Trophoblast cell (in vitro differentiated cells and primary cell): ENCODE measurements at regions not wholly inside any gene's neighbourhood (a gene's known extent, or its start where the extent isn't known, plus 50 kb on each side); places are given as distances from the start of the nearest gene placed in this dataset.
A peak's percentile ranks its signal among the peaks of the same experiment; 100 is the strongest.

Experiments used
- DNase-seq, 2 donors: peaks; one replicate each; pipeline ENCODE4 v3.0.0-alpha.2; 2016
- H2AFZ ChIP-seq: 2 replicates; pipeline ENCODE4 v1.6.1; 2013; ENCODE audit warnings: low read length, moderate library complexity, mild to moderate bottlenecking; ENCODE audit not compliant: insufficient read depth, poor library complexity
- H2AK5ac ChIP-seq: 2 replicates; pipeline ENCODE4 v1.6.1; 2013; ENCODE audit warnings: mild to moderate bottlenecking, low read length
- H2BK120ac ChIP-seq: 2 replicates; pipeline ENCODE4 v1.6.1; 2013; ENCODE audit warnings: low read length, mild to moderate bottlenecking, moderate library complexity; ENCODE audit not compliant: insufficient read depth, poor library complexity
- H2BK12ac ChIP-seq: 2 replicates; pipeline ENCODE4 v1.6.1; 2013; ENCODE audit warnings: mild to moderate bottlenecking, low read length, moderate library complexity
- H2BK5ac ChIP-seq: 2 replicates; pipeline ENCODE4 v1.6.1; 2013; ENCODE audit warnings: low read length, low read depth, moderate library complexity, mild to moderate bottlenecking; ENCODE audit not compliant: poor library complexity
- H3K14ac ChIP-seq: 2 replicates; pipeline ENCODE4 v1.6.1; 2013; ENCODE audit warnings: mild to moderate bottlenecking, low read length
- H3K18ac ChIP-seq: 2 replicates; pipeline ENCODE4 v1.6.1; 2013; ENCODE audit warnings: mild to moderate bottlenecking, low read length
- H3K23ac ChIP-seq: 2 replicates; pipeline ENCODE4 v1.6.1; 2013; ENCODE audit warnings: low read length
- H3K27ac ChIP-seq: 2 replicates; pipeline ENCODE4 v1.5.1; 2013; ENCODE audit warnings: low read depth, mild to moderate bottlenecking, inconsistent platforms, low read length, moderate library complexity
- H3K27me3 ChIP-seq: 2 replicates; pipeline ENCODE4 v1.6.1; 2013; ENCODE audit warnings: inconsistent platforms, mild to moderate bottlenecking, low read length, moderate library complexity; ENCODE audit not compliant: insufficient read depth
- H3K36me3 ChIP-seq, 2 experiments: 1 replicate in 1 of 2; 2 replicates in 1 of 2; pipeline ENCODE4 v1.6.1; 2013; ENCODE audit warnings: low read length in 2 of 2, mild to moderate bottlenecking in 2 of 2, moderate library complexity in 1 of 2; ENCODE audit not compliant: insufficient read depth in 2 of 2, control insufficient read depth in 1 of 2
- H3K4ac ChIP-seq: 2 replicates; pipeline ENCODE4 v1.6.1; 2013; ENCODE audit warnings: low read depth, mild to moderate bottlenecking, low read length, moderate library complexity
- H3K4me1 ChIP-seq, 2 experiments: 1 replicate in 1 of 2; 2 replicates in 1 of 2; pipeline ENCODE4 v1.6.1; 2013; ENCODE audit warnings: low read length in 2 of 2, mild to moderate bottlenecking in 2 of 2, moderate library complexity in 1 of 2; ENCODE audit not compliant: insufficient read depth in 2 of 2, control insufficient read depth in 1 of 2
- H3K4me2 ChIP-seq: 2 replicates; pipeline ENCODE4 v1.6.1; 2013; ENCODE audit warnings: inconsistent platforms, mild to moderate bottlenecking, low read length, moderate library complexity
- H3K4me3 ChIP-seq: 2 replicates; pipeline ENCODE4 v1.5.1; 2013; ENCODE audit warnings: mild to moderate bottlenecking, low read depth, low read length, inconsistent platforms
- H3K79me1 ChIP-seq: one replicate; pipeline ENCODE4 v1.6.1; 2013; ENCODE audit warnings: low read length
- H3K79me2 ChIP-seq: 2 replicates; pipeline ENCODE4 v1.6.1; 2013; ENCODE audit warnings: low read length, mild to moderate bottlenecking; ENCODE audit not compliant: control insufficient read depth, insufficient read depth, poor library complexity
- H3K9ac ChIP-seq: 2 replicates; pipeline ENCODE4 v1.6.1; 2013; ENCODE audit warnings: mild to moderate bottlenecking, low read length
- H3K9me3 ChIP-seq: 2 replicates; pipeline ENCODE4 v1.6.1; 2013; ENCODE audit warnings: low read depth, mild to moderate bottlenecking, control low read depth, inconsistent platforms, low read length; ENCODE audit not compliant: insufficient read depth
- H4K12ac ChIP-seq: 2 replicates; pipeline ENCODE4 v1.6.1; 2013; ENCODE audit warnings: low read depth, mild to moderate bottlenecking, low read length, moderate library complexity
- H4K8ac ChIP-seq: 2 replicates; pipeline ENCODE4 v1.6.1; 2013; ENCODE audit warnings: low read depth, mild to moderate bottlenecking, low read length, moderate library complexity
- H4K91ac ChIP-seq: one replicate; pipeline ENCODE4 v1.6.1; 2013; ENCODE audit warnings: low read depth, mild to moderate bottlenecking, low read length, moderate library complexity
- WGBS: extraction: QIAGEN DNeasy Blood & Tissue Kit; methylation state at CpG from one replicate; pipeline ENCODE4 v1.1.7; 2013; ENCODE audit warnings: missing lambda C conversion rate; ENCODE audit not compliant: insufficient read length, insufficient coverage; ENCODE audit errors: extremely low coverage; 5-methylcytosine and 5-hydroxymethylcytosine counted together

DNA sequence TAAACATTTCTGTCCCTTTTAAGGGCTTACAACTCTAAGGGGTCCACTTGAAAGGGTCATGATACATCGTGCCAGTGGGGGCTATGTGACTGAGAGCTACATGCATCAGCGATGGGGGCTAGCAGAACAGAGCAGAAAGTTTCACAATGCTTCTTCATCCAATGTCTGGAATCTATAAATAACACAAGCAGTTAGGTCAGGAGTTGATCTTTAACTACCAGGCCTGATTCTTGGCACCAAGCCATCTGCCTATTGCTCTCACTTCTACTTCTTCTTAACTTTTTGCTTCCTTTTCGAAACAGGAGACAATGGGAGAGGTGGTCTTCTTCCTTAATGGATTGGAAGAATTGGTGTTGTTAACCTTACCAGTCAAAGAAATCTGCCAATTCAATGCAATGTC lies 410.0 kb downstream of the TGFB2 start:
- H4K12ac ChIP-seq, result no peak overlapping the region
- H3K36me3 ChIP-seq, result peaks cover 0 to 2% of the 10 kb centered on the region in 2 experiments
- no peak for DNase-seq
- H2BK12ac ChIP-seq, result no peak overlapping the region
- no peak overlapping the region for H3K4ac ChIP-seq
- H3K18ac ChIP-seq, result no peak overlapping the region
- no CpG with 5 or more reads among the region's 3 CpGs for WGBS
- H3K9me3 ChIP-seq, result no peaks in the 10 kb centered on the region
- no peak overlapping the region for H3K4me2 ChIP-seq
- no peak overlapping the region for H4K91ac ChIP-seq
- no peak overlapping the region for H3K14ac ChIP-seq
- no peak overlapping the region for H3K4me3 ChIP-seq
- H3K79me2 ChIP-seq, result no peaks in the 10 kb centered on the region
- no peak overlapping the region for H2AK5ac ChIP-seq
- no peak overlapping the region for H2AFZ ChIP-seq
- peaks cover 0 to 5% of the 10 kb centered on the region in 2 experiments for H3K4me1 ChIP-seq
- H3K27me3 ChIP-seq, result no peaks in the 10 kb centered on the region
- H4K8ac ChIP-seq, result no peak overlapping the region
- H2BK120ac ChIP-seq, result no peak overlapping the region
- no peak overlapping the region for H3K23ac ChIP-seq
- no peak overlapping the region for H3K27ac ChIP-seq
- no peak overlapping the region for H3K9ac ChIP-seq
- no peak overlapping the region for H2BK5ac ChIP-seq
- H3K79me1 ChIP-seq, result no peaks in the 10 kb centered on the region

- no peaks in the 10 kb centered on the region for H3K4me1 ChIP-seq
- no peak overlapping the region for H4K8ac ChIP-seq
- no peak overlapping the region for H2AFZ ChIP-seq
- no peak overlapping the region for H4K91ac ChIP-seq
- H3K79me1 ChIP-seq, result no peaks in the 10 kb centered on the region
- H4K12ac ChIP-seq, result no peak overlapping the region
- no CpG with 5 or more reads among the region's 3 CpGs for WGBS
- no peak overlapping the region for H2BK12ac ChIP-seq
- H3K23ac ChIP-seq, result no peak overlapping the region
- DNase-seq, result peak in 1 of 2 donors; percentile 76
- H2AK5ac ChIP-seq, result no peak overlapping the region
- H3K27me3 ChIP-seq, result no peaks in the 10 kb centered on the region
- H3K4me2 ChIP-seq, result no peak overlapping the region
- no peak overlapping the region for H3K9ac ChIP-seq
- no peaks in the 10 kb centered on the region for H3K36me3 ChIP-seq
- H3K14ac ChIP-seq, result no peak overlapping the region
- no peak overlapping the region for H2BK5ac ChIP-seq
- no peak overlapping the region for H3K4me3 ChIP-seq
- H3K27ac ChIP-seq, result no peak overlapping the region
- no peaks in the 10 kb centered on the region for H3K79me2 ChIP-seq
- no peak overlapping the region for H2BK120ac ChIP-seq
- H3K18ac ChIP-seq, result no peak overlapping the region
- no peak overlapping the region for H3K4ac ChIP-seq
- no peaks in the 10 kb centered on the region for H3K9me3 ChIP-seq
These were observed 413.9 kb upstream of the LYPLAL1 start for GRCh38 chr1:218759795-218760194.

- Histone ChIP-seq H3K4me1 (no peaks in the 10 kb centered on the region), H3K9me3 (no peaks in the 10 kb centered on the region), H3K18ac (no peak overlapping the region), H2AK5ac (no peak overlapping the region), H3K9ac (no peak overlapping the region), H3K36me3 (no peaks in the 10 kb centered on the region), H3K79me2 (no peaks in the 10 kb centered on the region), H4K12ac (no peak overlapping the region), H3K4me2 (no peak overlapping the region), H3K23ac (no peak overlapping the region), H2BK5ac (no peak overlapping the region), H4K91ac (no peak overlapping the region), H2BK120ac (no peak overlapping the region), H4K8ac (no peak overlapping the region), H3K27ac (no peak overlapping the region), H3K14ac (no peak overlapping the region), H2AFZ (no peak overlapping the region), H3K79me1 (no peaks in the 10 kb centered on the region), H3K4ac (no peak overlapping the region), H3K4me3 (no peak overlapping the region), H3K27me3 (no peaks in the 10 kb centered on the region), H2BK12ac (no peak overlapping the region)
- DNase-seq, result peak; percentile 6 to 79
- 100% methylated on average over 1 of the region's 3 CpGs for WGBS
These were observed 412.8 kb upstream of the LYPLAL1 start for GRCh38 chr1:218760601-218761570.

DNA sequence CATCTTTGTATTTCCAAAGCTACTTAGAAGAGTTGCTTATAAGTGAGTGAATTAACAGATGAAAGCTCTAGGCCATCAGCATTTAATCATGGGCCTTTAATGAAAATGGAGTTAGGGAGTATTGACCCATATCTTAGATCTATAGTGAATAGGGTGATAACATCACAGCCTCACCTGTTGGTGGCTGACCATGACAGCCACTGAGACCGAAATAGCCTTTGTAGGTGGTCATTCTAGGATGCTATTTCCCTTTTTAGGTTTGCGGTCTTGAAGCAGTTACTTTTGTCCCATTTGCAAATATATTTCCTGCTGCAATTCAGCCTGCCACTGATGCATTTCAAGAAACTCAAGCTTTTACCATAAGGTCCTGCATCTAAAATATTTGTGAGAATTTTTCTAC lies 410.1 kb upstream of the LYPLAL1 start:
- no peak overlapping the region for H3K4me3 ChIP-seq
- H3K9me3 ChIP-seq, result no peaks in the 10 kb centered on the region
- no peak overlapping the region for H3K14ac ChIP-seq
- H4K91ac ChIP-seq, result no peak overlapping the region
- H4K8ac ChIP-seq, result no peak overlapping the region
- no peak overlapping the region for H2BK5ac ChIP-seq
- no peak overlapping the region for H3K23ac ChIP-seq
- no peaks in the 10 kb centered on the region for H3K4me1 ChIP-seq
- H3K9ac ChIP-seq, result no peak overlapping the region
- no peak for DNase-seq
- H4K12ac ChIP-seq, result no peak overlapping the region
- H3K36me3 ChIP-seq, result no peaks in the 10 kb centered on the region
- H3K18ac ChIP-seq, result no peak overlapping the region
- H3K79me2 ChIP-seq, result no peaks in the 10 kb centered on the region
- H2BK120ac ChIP-seq, result no peak overlapping the region
- H2BK12ac ChIP-seq, result no peak overlapping the region
- no peak overlapping the region for H3K4ac ChIP-seq
- no peaks in the 10 kb centered on the region for H3K79me1 ChIP-seq
- no peak overlapping the region for H2AFZ ChIP-seq
- H2AK5ac ChIP-seq, result no peak overlapping the region
- no peak overlapping the region for H3K27ac ChIP-seq
- H3K27me3 ChIP-seq, result no peaks in the 10 kb centered on the region
- no CpG with 5 or more reads among the region's 2 CpGs for WGBS
- H3K4me2 ChIP-seq, result no peak overlapping the region
